ENCODE measurements at regions not wholly inside any gene's neighbourhood (a gene's known extent, or its start where the extent isn't known, plus 50 kb on each side); places are given as distances from the start of the nearest gene placed in this dataset.

- FAIRE-seq (no peak), DNase-seq (ENCODE audit: low spot score) (no peak)
These were observed 132.4 kb upstream of the FTMT start for GRCh38 chr5:121719255-121719654.

GRCh38 chr5:121725450-121725849 is 126.2 kb upstream of the FTMT start:
- FAIRE-seq (no peak), DNase-seq (ENCODE audit: low spot score) (no peak)

DNA sequence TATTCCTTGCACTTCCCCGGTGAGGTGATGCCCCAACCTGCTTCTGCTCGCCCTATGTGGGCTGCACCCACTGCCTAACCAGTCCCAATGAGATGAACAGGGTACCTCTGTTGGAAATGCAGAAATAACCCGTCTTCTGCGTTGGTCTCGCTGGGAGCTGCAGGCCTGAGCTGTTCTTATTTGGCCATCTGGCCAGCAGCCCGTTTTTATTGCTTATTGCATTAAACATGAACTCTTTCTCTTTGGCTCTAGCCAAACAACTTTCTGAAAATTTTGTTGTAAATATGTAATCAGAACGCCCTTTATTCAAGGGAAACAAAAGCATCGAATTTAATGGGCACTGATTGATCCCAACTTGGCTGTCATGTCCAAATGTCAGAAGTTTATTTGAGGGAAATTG is 124.7 kb upstream of the FTMT start:
- FAIRE-seq: no peak

DNA sequence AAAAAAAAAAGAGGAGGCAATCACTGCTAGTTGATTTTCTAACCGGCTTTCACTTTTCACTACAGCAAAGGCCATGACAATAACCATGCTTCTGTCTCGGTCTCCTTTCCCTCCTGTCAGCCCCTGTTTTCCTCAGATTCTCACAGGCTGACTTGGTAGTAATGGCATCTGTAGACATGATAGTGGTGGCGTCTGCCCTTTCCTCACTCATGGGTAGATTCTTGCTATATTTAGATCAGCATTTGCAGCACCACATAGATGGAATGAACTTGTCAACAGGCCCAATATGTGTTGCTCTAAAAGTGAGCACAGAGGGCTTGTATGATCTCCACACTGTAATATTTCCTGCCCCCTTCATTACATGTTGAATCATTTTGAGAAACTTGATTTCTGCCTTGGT is 120.3 kb upstream of the FTMT start:
- no peak for DNase-seq (ENCODE audit: low spot score)
- no peak for FAIRE-seq

More for the DNA sequence above, 124.7 kb upstream of the FTMT start:
- no peak for DNase-seq (ENCODE audit: low spot score)

DNA sequence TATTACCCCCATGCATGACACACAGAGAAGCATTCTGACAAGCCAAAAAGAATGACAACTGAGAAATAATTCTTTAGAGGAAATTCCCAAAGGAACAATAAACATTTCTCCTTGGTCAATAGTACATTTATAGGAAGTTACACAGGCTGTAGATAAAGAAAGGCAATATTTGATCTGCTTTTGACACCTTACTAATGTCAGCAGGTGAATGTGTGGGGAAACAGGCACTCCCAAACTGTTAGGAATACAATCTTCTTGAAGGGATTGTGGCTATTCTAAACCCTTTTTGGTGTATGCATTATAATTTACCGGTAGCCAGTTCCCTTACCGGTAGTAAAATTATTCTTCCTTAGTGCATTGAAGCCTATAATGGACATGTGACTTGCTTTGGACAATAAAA is 116.1 kb upstream of the FTMT start:
- FAIRE-seq (no peak), DNase-seq (ENCODE audit: low spot score) (no peak)

- DNase-seq (ENCODE audit: low spot score): no peak
These were observed 114.6 kb upstream of the FTMT start for GRCh38 chr5:121737120-121737519.

DNA sequence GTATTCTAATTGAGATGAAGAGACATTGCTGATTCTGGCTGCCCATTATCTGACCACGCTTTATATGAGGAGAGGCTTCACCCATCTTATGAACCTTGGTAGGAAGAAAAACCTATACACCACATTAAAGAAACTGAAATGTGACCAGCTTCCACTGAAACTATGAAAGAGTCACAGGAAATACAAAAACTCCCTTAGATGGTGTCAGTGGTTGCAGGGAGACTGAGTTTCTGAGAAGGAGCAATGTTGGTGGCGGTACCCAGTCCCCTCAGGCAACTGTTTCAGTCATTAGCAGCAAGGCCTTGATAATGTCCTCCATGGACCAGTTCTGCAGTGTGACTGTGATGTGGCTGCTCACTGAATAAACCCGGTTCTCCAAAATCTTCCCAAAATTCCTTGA is 110.5 kb upstream of the FTMT start:
- no peak for FAIRE-seq
- DNase-seq (ENCODE audit: low spot score): no peak

More at GRCh38 chr5:121737120-121737519, 114.6 kb upstream of the FTMT start:
- no peak for FAIRE-seq

- DNase-seq (ENCODE audit: low spot score) (no peak), FAIRE-seq (no peak)
These were observed 107.1 kb upstream of the FTMT start for GRCh38 chr5:121744577-121744976.

DNA sequence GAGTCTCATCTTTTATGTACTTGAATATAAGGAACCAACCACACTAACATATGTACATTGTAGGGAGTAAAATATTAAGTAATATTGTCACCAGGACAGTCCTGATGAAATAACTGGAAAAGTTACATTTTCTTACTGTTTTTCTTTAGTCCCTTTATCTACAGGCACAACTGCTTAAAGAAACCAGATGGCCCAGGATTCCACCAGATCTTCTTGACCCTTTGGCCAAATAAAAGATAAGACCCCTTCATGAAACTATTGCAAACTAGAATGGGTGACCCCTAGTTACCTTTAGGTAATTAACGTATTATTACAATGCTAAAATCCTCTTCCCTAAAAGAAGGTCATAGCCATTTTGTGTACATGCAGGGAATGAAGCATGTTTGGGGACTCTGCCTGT is 106.3 kb upstream of the FTMT start:
- no peak for DNase-seq (ENCODE audit: low spot score)
- FAIRE-seq: no peak

GRCh38 chr5:121746763-121747162 is 104.9 kb upstream of the FTMT start:
- DNase-seq (ENCODE audit: low spot score) (no peak), FAIRE-seq (no peak)

DNA sequence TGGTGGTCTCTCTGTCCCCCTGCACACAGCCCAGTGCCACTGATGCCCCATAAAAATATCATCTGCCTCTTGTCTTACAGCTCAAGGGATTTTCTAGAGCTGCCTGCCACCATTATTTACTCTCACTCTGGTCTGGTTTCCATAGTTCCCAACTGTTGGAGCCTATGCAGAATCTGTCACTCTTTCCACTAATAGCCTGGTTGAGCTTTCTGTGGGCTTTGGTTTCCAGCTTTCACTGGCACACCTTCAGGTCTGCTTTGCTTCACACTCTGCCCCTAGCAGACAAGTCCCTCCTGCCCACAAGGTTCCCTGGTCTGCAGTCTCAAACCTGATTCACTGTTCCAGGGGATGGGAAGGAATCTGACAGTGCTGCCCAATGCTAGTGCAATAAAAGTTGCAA is 103.0 kb upstream of the FTMT start:
- FAIRE-seq: no peak

GRCh38 chr5:121752149-121752548 is 99.5 kb upstream of the FTMT start:
- DNase-seq (ENCODE audit: low spot score): no peak
- FAIRE-seq: no peak

More for the DNA sequence above, 103.0 kb upstream of the FTMT start:
- no peak for DNase-seq (ENCODE audit: low spot score)

DNA sequence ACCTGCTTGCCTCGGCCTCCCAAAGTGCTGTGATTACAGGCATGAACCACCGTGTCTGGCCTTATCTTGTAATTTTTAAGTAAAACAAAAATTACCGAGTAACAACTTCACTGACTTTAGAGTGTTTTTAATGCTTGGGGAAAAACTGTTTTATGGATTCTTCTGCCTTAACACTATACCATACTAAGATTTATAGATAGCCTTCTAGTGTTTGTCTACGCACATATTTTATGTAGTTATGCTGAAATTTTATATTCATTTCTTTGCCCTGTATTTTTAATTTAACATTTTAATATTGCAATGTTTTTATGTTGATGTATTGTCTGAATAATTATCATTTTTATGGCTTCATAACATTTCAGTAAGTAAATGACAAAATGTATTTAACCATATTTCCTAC is 96.4 kb upstream of the FTMT start:
- no peak for FAIRE-seq

GRCh38 chr5:121757753-121758152 is 93.9 kb upstream of the FTMT start:
- no peak for FAIRE-seq
- DNase-seq (ENCODE audit: low spot score): no peak

More for the DNA sequence above, 96.4 kb upstream of the FTMT start:
- no peak for DNase-seq (ENCODE audit: low spot score)

- no peak for DNase-seq (ENCODE audit: low spot score)
- FAIRE-seq: no peak
These were observed 93.1 kb upstream of the FTMT start for GRCh38 chr5:121758615-121759014.

DNA sequence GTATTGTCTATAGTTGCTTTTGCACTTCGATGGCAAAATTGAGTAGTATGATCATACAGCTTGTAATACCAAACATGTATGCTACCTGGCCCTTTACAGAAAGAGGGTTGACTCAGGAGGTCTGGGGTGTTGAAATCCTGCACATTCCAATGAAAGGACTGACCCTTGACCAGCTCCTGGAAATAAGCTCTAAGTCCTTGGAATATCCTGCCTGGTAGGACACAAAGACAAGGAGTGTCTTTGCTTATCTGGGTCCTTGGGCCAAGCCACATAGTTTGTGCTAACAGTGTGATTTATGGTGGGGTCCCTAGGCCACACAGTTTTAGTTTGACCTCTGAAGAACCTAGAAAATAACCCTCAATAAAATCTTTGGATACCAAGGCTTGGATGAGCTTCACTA is 89.3 kb upstream of the FTMT start:
- FAIRE-seq: no peak
- DNase-seq (ENCODE audit: low spot score): no peak

DNA sequence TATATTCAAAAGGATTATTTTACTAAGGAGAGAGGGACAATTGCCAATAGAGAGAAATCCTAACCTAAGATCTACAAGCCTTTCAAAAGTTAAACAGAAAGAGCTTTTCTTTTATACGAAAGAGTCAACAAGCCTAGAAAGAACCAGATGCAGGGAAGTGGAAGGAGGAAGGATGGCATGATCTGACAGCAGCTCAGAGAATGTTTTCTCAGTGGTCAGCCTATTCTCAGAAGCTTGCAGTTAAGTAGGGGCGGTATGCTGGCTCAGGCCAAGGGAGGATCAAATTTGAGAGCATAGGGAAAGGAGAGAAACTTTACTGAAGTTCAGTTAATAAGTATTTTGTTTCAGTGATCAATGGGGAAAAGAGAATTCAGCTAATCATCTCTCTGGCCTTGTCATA is 88.0 kb upstream of the FTMT start:
- FAIRE-seq: no peak
- DNase-seq (ENCODE audit: low spot score): no peak

DNA sequence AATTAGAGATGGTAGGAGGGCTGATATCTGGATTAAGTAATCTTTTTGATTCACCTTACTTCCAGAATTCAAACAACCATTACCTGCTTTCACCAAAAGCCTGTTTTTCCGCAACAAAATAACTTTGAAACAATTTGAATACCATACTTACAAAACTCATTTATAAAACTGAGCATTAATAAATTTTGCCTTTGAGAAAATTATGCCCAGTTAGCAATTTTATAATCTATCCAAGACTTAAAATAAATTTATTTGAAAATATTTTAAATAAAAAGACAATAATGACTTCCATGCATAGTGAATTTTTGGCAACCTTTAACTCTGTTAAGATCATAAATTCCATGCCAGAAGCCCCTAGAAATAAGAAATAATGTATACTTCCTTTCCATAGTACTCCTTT is 71.3 kb upstream of the FTMT start:
- FAIRE-seq (no peak), DNase-seq (ENCODE audit: low spot score) (no peak)

DNA sequence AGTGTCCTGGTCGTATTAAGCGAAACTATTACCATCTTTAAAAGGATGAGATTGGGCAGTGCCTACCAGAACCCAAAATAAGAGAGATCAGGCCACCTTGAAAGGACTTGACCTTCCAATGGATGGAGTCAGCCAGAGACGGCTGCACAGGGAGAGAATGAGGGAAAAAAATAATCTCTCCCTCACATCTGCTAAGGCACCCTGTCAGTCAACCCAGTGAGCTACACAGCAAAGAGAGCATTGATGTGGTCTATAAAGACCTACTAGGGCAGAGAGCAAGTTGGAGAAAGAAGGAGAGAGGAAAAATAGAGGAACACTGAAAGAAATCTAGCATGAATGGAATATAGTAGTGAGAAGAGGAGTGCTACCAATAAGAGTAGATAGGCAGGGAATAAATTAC is 68.0 kb upstream of the FTMT start:
- DNase-seq (ENCODE audit: low spot score): no peak
- FAIRE-seq: no peak

GRCh38 chr5:121793791-121794190 is 57.9 kb upstream of the FTMT start:
- FAIRE-seq (no peak), DNase-seq (ENCODE audit: low spot score) (no peak)

DNA sequence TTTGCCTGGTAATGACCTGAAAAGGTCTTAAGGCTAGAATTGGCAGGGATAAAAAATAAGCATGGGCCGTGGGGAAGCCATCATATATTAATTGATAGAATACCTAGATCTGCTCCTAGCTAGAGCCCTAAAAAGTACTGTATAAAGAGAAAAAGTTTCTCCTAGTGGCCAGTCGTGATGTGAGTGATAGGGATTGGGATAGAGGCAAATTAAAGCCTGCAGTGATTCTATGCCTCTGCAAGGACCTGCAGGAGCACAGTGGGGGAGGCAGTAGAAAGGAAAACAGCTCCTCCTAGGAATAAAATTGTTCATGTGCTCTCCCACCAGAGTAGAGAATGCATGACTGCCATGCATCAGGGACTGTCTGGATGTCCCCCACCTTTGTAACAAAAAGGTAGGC is 56.2 kb upstream of the FTMT start:
- FAIRE-seq (no peak), DNase-seq (ENCODE audit: low spot score) (no peak)

DNA sequence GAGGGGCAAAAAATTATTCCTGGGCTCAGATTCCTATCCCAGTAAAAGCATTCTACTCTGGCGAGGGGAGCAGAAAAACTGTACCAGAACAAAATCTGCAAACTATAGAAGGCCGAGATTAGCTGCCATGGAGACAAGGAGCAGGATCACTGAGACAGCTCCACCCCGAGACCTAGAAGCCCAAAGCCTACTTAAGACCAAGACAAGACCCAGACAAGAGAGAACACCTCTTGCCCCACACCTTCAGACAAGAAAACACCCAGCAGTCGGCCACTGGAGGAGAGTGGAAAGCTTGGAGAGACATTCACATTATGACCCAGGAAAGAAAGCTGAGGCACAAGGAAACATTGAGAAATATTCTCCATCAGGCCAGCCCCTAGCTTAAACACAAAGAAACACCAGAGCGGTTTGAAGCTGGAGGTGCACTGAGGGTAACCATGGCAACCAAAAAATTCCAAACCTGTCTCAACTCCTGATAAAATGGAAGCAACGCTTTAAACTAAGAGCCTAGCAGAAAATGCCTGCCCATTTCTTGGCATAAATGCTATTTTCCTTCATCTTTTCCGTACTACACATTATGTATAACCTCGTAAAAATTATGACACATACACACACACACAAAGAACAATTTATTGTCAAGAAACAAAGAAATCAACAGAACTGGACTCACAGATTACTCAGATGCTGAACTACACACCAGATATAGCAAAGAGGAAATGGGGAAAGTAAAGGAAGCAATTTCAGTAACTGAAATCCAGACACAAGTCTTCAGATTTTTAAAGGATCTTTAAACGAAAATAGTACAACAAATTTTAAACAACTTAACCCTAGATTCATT is 53.8 kb upstream of the FTMT start:
- DNase-seq (ENCODE audit: low spot score): peak; percentile 6
- no peak for FAIRE-seq
